HCT116 (cell line): ENCODE measurements at regions not wholly inside any gene's neighbourhood (a gene's known extent, or its start where the extent isn't known, plus 50 kb on each side); places are given as distances from the start of the nearest gene placed in this dataset.

Source experiments
- ATAC-seq: fragments of 200-7000 bp; cut with Tn5 transposase; 2 replicates; pipeline ENCODE4 v1.9.1; 2020; ENCODE audit warnings: mild to moderate bottlenecking, moderate library complexity
- BruUV-seq: library from RNA; stranded (reverse); fragments of 400-500 nt; replicated peaks from 2 replicates; lab custom pipeline; 2021; lab: Mats Ljungman, UMichigan
- CTCF ChIA-PET: fragments of 300-600 bp; sonication (Branson Sonifier 250); formaldehyde crosslinking; loops from one replicate; lab custom pipeline; 2021; ENCODE audit warnings: antibody characterized with exemption; lab: Charles Lee
- POLR2A ChIA-PET: fragments of 300-600, 350-600 bp; sonication (Branson Sonifier 250); formaldehyde crosslinking; loops from one replicate; lab custom pipeline; 2021; ENCODE audit warnings: antibody characterized with exemption; lab: Charles Lee
- RAD21 ChIA-PET, 2 experiments: fragments of 300-600 bp; sonication (Branson Sonifier 250); formaldehyde crosslinking; loops; one replicate each; lab custom pipeline; 2023; ENCODE audit warnings: low total read pairs in 2 of 2; ENCODE audit not compliant: uncharacterized antibody in 2 of 2, unreplicated experiment in 2 of 2, low non-redundant PET in 1 of 2; lab: Charles Lee
- DNase-seq: peaks from one replicate; pipeline ENCODE4 v3.0.0-alpha.2; 2010; ENCODE audit warnings: low read depth, low spot score
- H2AFZ ChIP-seq: fragments of 200-600 bp; shearing (Covaris generic), sonication (generic); 2 replicates; pipeline ENCODE4 v1.6.1; 2017; ENCODE audit warnings: low read depth, mixed run types, mixed read lengths, antibody characterized with exemption, low read length; ENCODE audit not compliant: poor library complexity, severe bottlenecking
- H3K27ac ChIP-seq: 2 replicates; pipeline ENCODE4 v1.5.1; 2012; ENCODE audit warnings: low read depth, low read length
- H3K27me3 ChIP-seq: fragments of 200-600 bp; sonication (generic); 2 replicates; pipeline ENCODE4 v1.6.1; 2016; ENCODE audit warnings: mixed run types, low read length, mixed read lengths; ENCODE audit not compliant: insufficient read depth
- H3K36me3 ChIP-seq, 2 experiments: fragments of 200-500 bp in 1 of 2; fragments of 200-600 bp in 1 of 2; sonication (Bioruptor generic) in 1 of 2; sonication (generic) in 1 of 2; 2 replicates each; pipeline versions ENCODE4 v1.5.1 to v1.6.1; 2014 to 2016; ENCODE audit warnings: low read length in 2 of 2, inconsistent platforms in 1 of 2, mixed read lengths in 1 of 2, mixed run types in 1 of 2; ENCODE audit not compliant: insufficient read depth in 2 of 2, control insufficient read depth in 1 of 2
- H3K4me1 ChIP-seq, 2 experiments: fragments of 200-600 bp in 1 of 2; sonication (generic) in 1 of 2; 2 replicates each; pipeline versions ENCODE4 v1.5.1 to v1.6.1; 2012 to 2017; ENCODE audit warnings: low read length in 2 of 2, inconsistent platforms in 1 of 2, mild to moderate bottlenecking in 1 of 2, mixed read lengths in 1 of 2, mixed run types in 1 of 2, moderate library complexity in 1 of 2; ENCODE audit not compliant: insufficient read depth in 2 of 2, control insufficient read depth in 1 of 2
- H3K4me2 ChIP-seq: fragments of 200-600 bp; sonication (generic); 2 replicates; pipeline ENCODE4 v1.6.1; 2017; ENCODE audit warnings: mixed run types, low read length, mixed read lengths
- H3K4me3 ChIP-seq, 2 experiments: fragments of 200-600 bp in 1 of 2; sonication (generic) in 1 of 2; replicated peaks in 1 of 2; 2 replicates each; pipeline ENCODE4 v1.5.1; 2011 to 2016; ENCODE audit warnings: low read length in 2 of 2, control low read depth in 1 of 2, low read depth in 1 of 2, mild to moderate bottlenecking in 1 of 2, mixed read lengths in 1 of 2, mixed run types in 1 of 2
- H3K79me2 ChIP-seq: fragments of 200-600 bp; sonication (generic); 2 replicates; pipeline ENCODE4 v1.6.1; 2017; ENCODE audit warnings: mild to moderate bottlenecking, mixed run types, low read length, moderate library complexity, mixed read lengths; ENCODE audit not compliant: insufficient read depth
- H3K9ac ChIP-seq: fragments of 200-600 bp; sonication (generic); 2 replicates; pipeline ENCODE4 v1.6.1; 2016; ENCODE audit warnings: low read length, mixed read lengths
- H3K9me2 ChIP-seq: fragments of 200-600 bp; sonication (generic), shearing (Covaris generic); 2 replicates; pipeline ENCODE4 v1.6.1; 2017; ENCODE audit warnings: mixed run types, mild to moderate bottlenecking, moderate library complexity; ENCODE audit not compliant: insufficient read depth
- H3K9me3 ChIP-seq, 2 experiments: fragments of 200-500 bp in 1 of 2; fragments of 200-600 bp in 1 of 2; sonication (Bioruptor generic) in 1 of 2; sonication (generic) in 1 of 2; 2 replicates each; pipeline ENCODE4 v1.6.1; 2014 to 2017; ENCODE audit warnings: low read length in 2 of 2, mixed read lengths in 2 of 2, inconsistent platforms in 1 of 2, low read depth in 1 of 2, mild to moderate bottlenecking in 1 of 2, mixed run types in 1 of 2, moderate library complexity in 1 of 2; ENCODE audit not compliant: control insufficient read depth in 1 of 2, insufficient read depth in 1 of 2
- H4K20me1 ChIP-seq: fragments of 200-600 bp; sonication (generic), shearing (Covaris generic); 2 replicates; pipeline ENCODE4 v1.6.1; 2017; ENCODE audit warnings: mixed run types, mild to moderate bottlenecking, moderate library complexity; ENCODE audit not compliant: insufficient read depth
- CTCF ChIP-seq, 3 experiments: fragments of 200-600 bp in 1 of 3; sonication (generic) in 1 of 3; IDR thresholded peaks in 2 of 3; conservative IDR thresholded peaks in 1 of 3; 2 replicates each; pipeline ENCODE4 v1.5.1; 2012 to 2017; ENCODE audit warnings: low read depth in 2 of 3, low read length in 2 of 3, antibody characterized with exemption in 1 of 3, borderline replicate concordance in 1 of 3, control low read depth in 1 of 3, mild to moderate bottlenecking in 1 of 3, mixed read lengths in 1 of 3, mixed run types in 1 of 3, moderate library complexity in 1 of 3; ENCODE audit not compliant: insufficient read depth in 1 of 3
- ELF1 ChIP-seq: IDR thresholded peaks from 2 replicates; pipeline ENCODE4 v1.6.1; 2012; ENCODE audit warnings: low read depth, borderline replicate concordance
- EZH2phosphoT487 ChIP-seq: fragments of 200-600 bp; IDR thresholded peaks from 2 replicates; pipeline ENCODE4 v1.6.1; 2018; ENCODE audit warnings: antibody characterized with exemption, borderline replicate concordance
- JUND ChIP-seq: IDR thresholded peaks from 2 replicates; pipeline ENCODE4 v1.6.1; 2012
- POLR2A ChIP-seq: IDR thresholded peaks from 2 replicates; pipeline ENCODE4 v1.7.0; 2011; ENCODE audit warnings: borderline replicate concordance; ENCODE audit not compliant: insufficient read depth, insufficient read length; ENCODE audit errors: extremely low read depth
- REST ChIP-seq: IDR thresholded peaks from 2 replicates; pipeline ENCODE4 v1.6.1; 2012; ENCODE audit warnings: low read depth
- SIN3A ChIP-seq: IDR thresholded peaks from 2 replicates; pipeline ENCODE4 v1.6.1; 2012; ENCODE audit warnings: low read depth
- SP1 ChIP-seq: IDR thresholded peaks from 2 replicates; pipeline ENCODE4 v1.6.1; 2012; ENCODE audit warnings: low read depth
- SRF ChIP-seq: IDR thresholded peaks from 2 replicates; pipeline ENCODE4 v1.6.1; 2012; ENCODE audit warnings: low read depth
- TCF7L2 ChIP-seq: IDR thresholded peaks from 2 replicates; pipeline ENCODE4 v1.7.0; 2011; ENCODE audit warnings: borderline replicate concordance, inconsistent platforms; ENCODE audit not compliant: insufficient read depth, insufficient read length; ENCODE audit errors: extremely low read depth
- ZBTB33 ChIP-seq: IDR thresholded peaks from 2 replicates; pipeline ENCODE4 v1.6.1; 2011; ENCODE audit warnings: mild to moderate bottlenecking, low read length, moderate library complexity; ENCODE audit not compliant: insufficient replicate concordance; ENCODE audit errors: extremely low read depth
- ZNF274 ChIP-seq: fragments of 200-500 bp; sonication (Bioruptor generic); IDR thresholded peaks from 2 replicates; pipeline ENCODE4 v1.6.1; 2014; ENCODE audit warnings: mild to moderate bottlenecking, low read depth, low read length, inconsistent platforms
- intact Hi-C: fragments of 100-400 bp; cut with micrococcal nuclease; formaldehyde crosslinking; loops from 2 replicates; pipeline ENCODE4 v1.10.0; 2022

- ChIA-PET POLR2A (no interaction called here), CTCF (no interaction called here), RAD21 (no interaction called here)
- Histone ChIP-seq H3K4me1 (peaks cover 0 to 9% of the 10 kb centered on the region in 2 experiments; a peak in 2 of 4 replicates), H3K79me2 (no peaks in the 10 kb centered on the region), H4K20me1 (no peaks in the 10 kb centered on the region), H3K9ac (no peak overlapping the region), H3K27ac (no peak overlapping the region), H3K4me2 (no peak overlapping the region), H3K27me3 (peaks cover 46% of the 10 kb centered on the region), H2AFZ (no peak overlapping the region), H3K36me3 (no peaks in the 10 kb centered on the region), H3K9me3 (no peaks in the 10 kb centered on the region), H3K9me2 (no peaks in the 10 kb centered on the region), H3K4me3 (no peak overlapping the region)
- DNase-seq (no peak), ATAC-seq (no peak)
- TF ChIP-seq POLR2A (no peak), REST (no peak), EZH2phosphoT487 (no peak), ZBTB33 (no peak), SRF (no peak), SIN3A (no peak), SP1 (no peak), JUND (no peak), CTCF (IDR thresholded peaks at IDR 0.05 in 2 of 3, conservative IDR thresholded peaks at IDR 0.05 in 1 of 3; ENCODE audit: borderline replicate concordance in 1 of 3, insufficient read depth in 1 of 3, low read depth in 2 of 3, low read length in 2 of 3) (no peak), ELF1 (no peak), ZNF274 (no peak), TCF7L2 (no peak)
- no TSS peak for BruUV-seq
- intact Hi-C loops: no loop called here
These were observed 216.6 kb upstream of the CSF3R start for GRCh38 chr1:36699113-36699911.
